ENCODE measurements at regions not wholly inside any gene's neighbourhood (a gene's known extent, or its start where the extent isn't known, plus 50 kb on each side); places are given as distances from the start of the nearest gene placed in this dataset.

DNA sequence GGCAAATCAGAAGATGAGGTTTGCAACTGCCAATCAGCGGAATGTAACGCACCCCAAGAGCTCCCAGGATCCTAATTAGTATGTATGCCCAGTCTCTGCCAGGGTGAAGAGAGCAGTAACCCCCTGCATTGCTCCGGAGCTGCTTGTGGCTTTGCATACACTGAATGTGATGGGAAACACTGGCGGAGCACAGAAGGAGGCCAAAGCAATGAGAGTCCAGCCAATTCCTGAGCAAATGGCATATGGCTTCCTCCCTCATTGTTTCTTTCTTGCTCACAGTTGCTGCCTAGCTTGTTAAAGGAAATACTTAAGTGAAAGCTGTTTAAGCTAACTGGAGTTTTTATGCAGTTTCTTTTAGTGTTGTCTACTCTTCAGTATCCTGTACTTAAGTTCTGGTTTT, 343.5 kb upstream of the NT5C1B start:
- WGBS, 2 donors (ENCODE audit: low coverage in 1 of 2), result 76 to 93% methylated on average over 3 to 4 of the region's 4 CpGs
- Histone ChIP-seq H3K4me3 (no peak overlapping the region), H3K9me3 (no peaks in the 10 kb centered on the region), H3K27me3 (no peaks in the 10 kb centered on the region), H3K36me3 (no peaks in the 10 kb centered on the region), H3K27ac (no peak overlapping the region), H3K4me1 (no peaks in the 10 kb centered on the region)
- intact Hi-C loops (cut with DNase I; ENCODE audit: low total_unique reads), result no loop called here
- TF ChIP-seq POLR2AphosphoS5 (IDR thresholded peaks at IDR 0.05) (no peak), CTCF (IDR thresholded peaks at IDR 0.05) (no peak), POLR2A (IDR thresholded peaks at IDR 0.05) (no peak), EP300 (IDR thresholded peaks at IDR 0.05; ENCODE audit: low read depth) (no peak)
- in situ Hi-C loops (cut with MboI; ENCODE audit: low pct_ligation_motif_present in 1 of 4, low pct_unique_long_range_greater_than_20kb in 1 of 4, low sequenced_read_pairs in 3 of 4), result no loop called here
- DNase-seq, result no peak

DNA sequence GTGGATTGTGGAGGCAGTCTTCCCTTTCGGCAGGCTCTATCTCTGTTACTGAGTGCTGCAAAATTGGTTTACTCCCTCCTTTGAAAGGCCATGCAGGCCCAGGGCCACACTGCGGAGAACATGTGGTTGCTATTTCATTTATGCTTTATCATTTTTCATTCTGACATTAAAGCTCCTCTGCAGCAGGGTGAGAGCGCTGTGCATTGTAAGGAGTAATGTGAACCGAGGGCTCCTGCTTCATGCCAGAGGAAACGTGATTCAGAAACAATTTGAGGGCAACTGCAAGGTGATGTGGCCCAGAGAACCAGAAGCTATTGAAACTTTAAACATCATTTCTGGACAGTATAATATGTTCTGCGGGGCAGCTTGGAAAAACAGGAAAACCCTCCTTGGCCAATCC, 341.6 kb upstream of the NT5C1B start:
- H3K27ac ChIP-seq, result no peak overlapping the region
- no peak for TF ChIP-seq POLR2AphosphoS5 (IDR thresholded peaks at IDR 0.05)
- TF ChIP-seq POLR2A (IDR thresholded peaks at IDR 0.05), result no peak
- no peak for TF ChIP-seq EP300 (IDR thresholded peaks at IDR 0.05; ENCODE audit: low read depth)
- no peak for TF ChIP-seq CTCF (IDR thresholded peaks at IDR 0.05)
- H3K4me3 ChIP-seq, result no peak overlapping the region
- H3K9me3 ChIP-seq, result no peaks in the 10 kb centered on the region
- H3K36me3 ChIP-seq, result no peaks in the 10 kb centered on the region
- WGBS, 2 donors (ENCODE audit: low coverage in 1 of 2), result 71 to 80% methylated on average over 3 to 6 of the region's 6 CpGs
- in situ Hi-C loops (cut with MboI; ENCODE audit: low pct_ligation_motif_present in 1 of 4, low pct_unique_long_range_greater_than_20kb in 1 of 4, low sequenced_read_pairs in 3 of 4), result no loop called here
- H3K27me3 ChIP-seq, result no peaks in the 10 kb centered on the region
- DNase-seq, result no peak
- H3K4me1 ChIP-seq, result no peaks in the 10 kb centered on the region
- intact Hi-C loops (cut with DNase I; ENCODE audit: low total_unique reads), result no loop called here

- intact Hi-C loops (cut with DNase I; ENCODE audit: low total_unique reads) (no loop called here), in situ Hi-C loops (cut with MboI; ENCODE audit: low pct_ligation_motif_present in 1 of 4, low pct_unique_long_range_greater_than_20kb in 1 of 4, low sequenced_read_pairs in 3 of 4) (no loop called here)
- no peaks in the 10 kb centered on the region for H3K9me3 ChIP-seq
- peaks cover 0 to 9% (median 3%) of the 10 kb centered on the region in 4 donors for H3K4me1 ChIP-seq
- no peak for TF ChIP-seq POLR2A (IDR thresholded peaks at IDR 0.05)
- H3K27me3 ChIP-seq, result no peaks in the 10 kb centered on the region
- H3K36me3 ChIP-seq, result no peaks in the 10 kb centered on the region
- 77 to 79% methylated on average over 2 to 3 of the region's 3 CpGs for WGBS, 2 donors (ENCODE audit: low coverage in 1 of 2)
- H3K27ac ChIP-seq, result no peak overlapping the region
- DNase-seq, result no peak
- no peak overlapping the region for H3K4me3 ChIP-seq
Measured at GRCh38 chr2:18927525-18928232, 338.3 kb upstream of the NT5C1B start.

GRCh38 chr2:18926631-18927524, 337.5 kb upstream of the NT5C1B start:
- in situ Hi-C loops (cut with MboI; ENCODE audit: low pct_ligation_motif_present in 1 of 4, low pct_unique_long_range_greater_than_20kb in 1 of 4, low sequenced_read_pairs in 3 of 4), result no loop called here
- WGBS, 2 donors (ENCODE audit: low coverage in 1 of 2), result 80 to 87% methylated on average over 3 to 9 of the region's 9 CpGs
- no peak overlapping the region for H3K4me3 ChIP-seq

More at GRCh38 chr2:18926631-18927524, 337.5 kb upstream of the NT5C1B start:
- H3K27ac ChIP-seq, result no peak overlapping the region
- no peak for TF ChIP-seq POLR2A (IDR thresholded peaks at IDR 0.05)
- no peak for TF ChIP-seq CTCF (IDR thresholded peaks at IDR 0.05)
- no peak for TF ChIP-seq POLR2AphosphoS5 (IDR thresholded peaks at IDR 0.05)
- no peak for TF ChIP-seq EP300 (IDR thresholded peaks at IDR 0.05; ENCODE audit: low read depth)
- no peak for DNase-seq
- intact Hi-C loops (cut with DNase I; ENCODE audit: low total_unique reads), result no loop called here
- H3K27me3 ChIP-seq, result no peaks in the 10 kb centered on the region
- peaks cover 0 to 9% (median 3%) of the 10 kb centered on the region in 4 donors for H3K4me1 ChIP-seq
- no peaks in the 10 kb centered on the region for H3K36me3 ChIP-seq
- H3K9me3 ChIP-seq, result no peaks in the 10 kb centered on the region
